GM21529 (cell line): ENCODE measurements at regions not wholly inside any gene's neighbourhood (a gene's known extent, or its start where the extent isn't known, plus 50 kb on each side); places are given as distances from the start of the nearest gene placed in this dataset.

Experiments used
- ATAC-seq: cut with Tn5 transposase; IDR thresholded peaks from one replicate; pipeline ENCODE4 v1.9.1; 2021; ENCODE audit not compliant: unreplicated experiment

- no peak for ATAC-seq
Measured at GRCh38 chr2:104289651-104290565, 564.0 kb upstream of the POU3F3 start.

DNA sequence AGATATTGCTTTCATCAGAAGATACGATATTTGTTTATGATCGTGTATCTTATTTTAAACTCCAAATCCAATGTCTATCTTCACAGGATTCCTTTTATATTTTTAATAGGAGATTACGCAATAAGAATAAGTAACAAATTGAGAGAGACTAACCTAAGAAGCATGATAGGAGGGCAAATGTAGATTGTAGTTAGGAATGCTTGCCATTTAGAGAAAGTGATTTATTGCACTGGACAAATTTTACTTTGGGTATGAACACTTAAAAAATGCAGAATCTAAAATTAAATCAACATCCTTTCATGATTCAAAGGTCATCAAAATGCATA lies 563.4 kb upstream of the POU3F3 start:
- no peak for ATAC-seq

DNA sequence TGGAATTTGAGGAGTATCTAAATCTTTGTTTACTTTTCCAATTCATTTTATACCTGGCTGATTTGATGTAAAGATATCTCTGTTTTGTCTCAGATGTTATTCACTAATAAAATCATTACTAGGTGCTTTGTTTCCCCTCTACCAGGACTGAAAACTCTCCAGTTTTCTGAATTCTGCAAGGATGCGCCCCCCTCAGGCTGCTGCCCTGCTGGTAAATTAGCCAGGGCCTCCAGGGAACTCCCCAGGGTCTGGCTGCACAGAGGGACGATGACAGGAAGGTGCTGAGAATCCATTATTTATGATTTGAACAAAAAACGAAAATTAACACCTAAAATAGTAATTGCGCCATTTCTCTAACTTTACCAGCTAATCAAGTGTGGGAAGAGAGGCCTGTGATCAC lies 541.2 kb upstream of the POU3F3 start:
- ATAC-seq: no peak

DNA sequence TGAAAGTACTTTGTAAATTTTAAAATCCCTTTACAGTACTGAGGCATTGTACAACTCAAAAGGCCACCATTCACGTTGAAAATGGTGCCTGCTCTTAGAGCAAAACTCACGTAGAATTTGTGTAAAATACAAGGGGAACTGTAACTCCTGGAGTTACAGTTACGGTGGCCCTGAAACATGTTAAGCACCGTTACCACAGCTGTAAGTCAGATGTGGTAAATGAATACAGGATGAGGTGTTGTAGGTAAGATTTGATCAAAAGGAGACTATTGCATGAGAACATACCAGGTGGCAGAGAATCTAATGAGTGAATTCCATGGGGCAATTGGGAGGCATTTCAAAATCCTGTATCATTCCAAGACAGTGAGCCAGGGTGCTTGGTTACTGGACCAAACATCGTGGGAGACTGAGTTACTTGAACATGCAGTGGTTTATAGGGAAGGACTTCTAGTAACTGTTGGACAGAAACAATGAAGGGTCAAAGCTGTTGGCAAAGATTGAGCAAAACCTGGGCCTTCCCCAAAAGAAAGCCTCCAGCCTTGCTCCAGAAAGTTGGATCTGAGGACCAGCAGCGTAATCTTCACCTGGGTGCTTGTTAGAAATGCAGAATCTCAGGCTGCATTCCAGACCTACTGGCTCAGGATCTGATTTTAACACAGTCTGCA lies 535.8 kb upstream of the POU3F3 start:
- ATAC-seq: no peak

DNA sequence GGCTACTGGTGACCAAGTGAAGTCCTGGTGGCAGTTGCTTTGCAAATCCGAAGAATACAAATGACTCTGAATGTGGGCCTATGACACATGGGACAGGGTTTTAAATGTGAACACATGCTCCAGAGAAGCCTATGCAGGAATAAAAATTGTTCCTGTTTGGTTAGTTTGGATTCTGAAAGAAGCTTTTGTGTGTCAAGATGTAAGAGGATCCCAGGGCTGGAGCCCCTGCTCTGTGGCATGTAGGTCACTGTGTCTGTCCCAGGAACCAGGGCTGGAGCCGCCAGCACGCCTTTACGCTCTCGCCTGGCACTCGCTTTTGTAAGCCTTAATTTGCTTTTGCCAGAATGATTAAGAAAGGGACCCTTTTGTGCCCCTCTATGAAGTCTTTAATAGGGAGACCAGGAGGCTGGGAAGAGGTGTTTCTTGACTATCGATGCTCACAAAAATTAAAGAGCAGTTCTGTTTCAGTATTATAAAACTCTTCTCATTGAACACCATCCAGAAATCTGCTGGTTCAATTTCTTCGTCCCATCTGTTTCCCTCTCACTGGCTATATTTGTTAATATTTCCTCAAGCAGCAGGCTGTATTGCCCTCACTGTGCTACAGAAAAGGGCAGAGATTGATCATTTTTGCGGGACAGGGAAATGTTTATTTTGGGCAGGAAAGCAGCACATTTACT lies 532.7 kb upstream of the POU3F3 start:
- ATAC-seq: no peak

GRCh38 chr2:104321796-104322349 lies 532.0 kb upstream of the POU3F3 start:
- ATAC-seq: no peak

- ATAC-seq: no peak
Measured at GRCh38 chr2:104332731-104333130, 521.2 kb upstream of the POU3F3 start.

GRCh38 chr2:104337869-104338268 lies 516.0 kb upstream of the POU3F3 start:
- ATAC-seq: no peak

- no peak for ATAC-seq
Measured at GRCh38 chr2:104340162-104340561, 513.8 kb upstream of the POU3F3 start.

DNA sequence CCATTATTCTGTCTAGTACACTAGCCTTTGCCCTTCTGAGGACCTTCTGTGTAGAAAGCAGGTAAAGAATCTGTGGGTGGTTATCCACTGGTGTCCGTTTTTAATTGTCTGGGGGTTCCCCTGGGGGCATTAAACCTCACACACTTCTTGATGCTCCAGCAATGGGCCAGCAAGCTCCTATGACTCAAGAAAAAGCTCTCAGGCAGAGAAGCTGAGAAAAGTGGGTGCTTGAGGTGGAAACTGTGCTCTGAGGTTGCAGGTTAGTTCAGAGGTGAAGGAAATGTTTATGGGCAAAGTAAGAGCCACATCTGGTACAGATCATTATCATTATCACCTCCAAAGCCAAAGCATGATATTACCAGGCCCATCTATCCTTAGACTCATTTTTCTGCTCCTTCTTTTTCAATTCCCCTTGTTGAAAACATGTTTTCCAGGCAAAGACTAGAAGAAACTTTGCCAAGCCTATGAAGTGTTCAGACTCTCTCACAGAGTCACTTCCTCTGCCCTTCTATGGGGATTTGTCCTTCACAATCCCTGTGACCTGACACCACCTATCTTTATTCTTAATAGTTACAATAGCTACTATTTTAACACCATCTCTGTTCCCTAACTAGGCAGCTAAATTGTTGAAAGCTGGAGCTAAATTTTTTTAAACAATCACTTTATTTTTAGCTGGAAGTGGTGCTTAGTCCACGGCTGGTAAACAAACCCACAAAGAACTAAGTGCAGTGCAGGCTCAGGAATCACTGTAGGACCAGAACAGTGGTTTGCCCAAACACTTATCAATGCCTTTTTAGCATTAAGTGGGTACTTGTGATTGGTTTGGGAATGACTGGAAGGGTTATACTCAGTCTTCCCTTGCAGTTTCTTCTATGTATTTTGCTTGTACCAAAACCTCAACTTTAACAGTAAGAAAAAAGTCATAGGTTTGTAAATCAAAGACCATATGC lies 512.8 kb upstream of the POU3F3 start:
- no peak for ATAC-seq

- ATAC-seq: no peak
Measured at GRCh38 chr2:104344306-104344705, 509.6 kb upstream of the POU3F3 start.

DNA sequence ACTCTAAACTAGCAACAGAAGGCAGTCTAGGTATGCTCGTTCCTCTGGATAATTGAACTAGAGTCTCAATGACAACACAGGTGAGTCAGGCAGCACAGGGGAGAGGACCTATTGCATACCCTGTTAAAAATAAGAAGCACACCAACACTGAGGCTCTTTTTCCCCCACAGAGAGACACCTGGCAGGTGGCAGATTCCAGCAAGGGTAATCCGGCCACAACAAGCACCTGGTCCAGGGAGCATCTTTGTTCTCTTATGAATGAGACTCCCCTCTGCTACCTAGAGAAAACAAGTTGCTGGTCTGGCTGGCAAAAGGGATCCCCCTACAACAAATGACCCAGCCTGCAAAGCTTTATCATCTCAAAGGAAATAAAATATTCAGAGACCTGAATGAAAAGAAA lies 508.9 kb upstream of the POU3F3 start:
- ATAC-seq: no peak

- no peak for ATAC-seq
Measured at GRCh38 chr2:104358122-104358521, 495.8 kb upstream of the POU3F3 start.

DNA sequence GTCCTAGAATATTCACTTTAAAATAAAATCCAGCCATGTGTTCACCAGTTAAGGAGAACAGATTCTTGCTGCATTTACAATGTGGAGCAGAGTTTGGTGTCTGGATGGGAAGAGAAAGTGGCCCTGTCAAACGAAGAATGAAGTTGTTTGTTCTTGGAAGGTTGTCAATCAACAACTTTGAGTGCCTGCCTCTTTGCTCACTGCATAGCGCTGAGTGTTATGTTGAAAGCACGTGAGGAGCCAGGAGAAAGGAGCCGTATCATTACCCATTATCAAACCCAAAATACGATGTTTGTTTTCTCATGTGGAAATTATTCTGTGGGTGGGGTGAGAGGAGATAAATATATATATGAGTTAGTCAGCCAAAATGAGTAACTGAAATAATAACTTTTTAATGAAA lies 492.5 kb upstream of the POU3F3 start:
- ATAC-seq: no peak

DNA sequence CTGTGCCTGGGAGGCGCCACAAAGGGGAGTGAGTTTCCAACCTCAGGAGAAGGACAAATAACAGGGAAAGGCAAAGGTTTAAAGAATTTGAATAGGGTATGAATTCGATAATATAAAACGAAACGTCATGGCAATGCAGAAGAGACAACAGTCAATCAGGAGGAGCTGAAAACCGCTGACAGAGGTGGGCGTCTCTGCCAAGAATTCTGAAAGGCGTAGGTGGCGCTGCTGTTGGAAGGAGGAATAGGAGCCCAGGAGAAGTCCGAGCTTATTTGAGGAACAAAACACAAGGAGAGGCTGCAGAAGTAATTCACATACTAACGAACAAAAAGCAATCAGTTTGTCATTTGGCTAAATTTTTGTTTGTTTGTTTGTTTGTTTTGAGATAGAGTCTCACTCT lies 485.8 kb upstream of the POU3F3 start:
- ATAC-seq: no peak

DNA sequence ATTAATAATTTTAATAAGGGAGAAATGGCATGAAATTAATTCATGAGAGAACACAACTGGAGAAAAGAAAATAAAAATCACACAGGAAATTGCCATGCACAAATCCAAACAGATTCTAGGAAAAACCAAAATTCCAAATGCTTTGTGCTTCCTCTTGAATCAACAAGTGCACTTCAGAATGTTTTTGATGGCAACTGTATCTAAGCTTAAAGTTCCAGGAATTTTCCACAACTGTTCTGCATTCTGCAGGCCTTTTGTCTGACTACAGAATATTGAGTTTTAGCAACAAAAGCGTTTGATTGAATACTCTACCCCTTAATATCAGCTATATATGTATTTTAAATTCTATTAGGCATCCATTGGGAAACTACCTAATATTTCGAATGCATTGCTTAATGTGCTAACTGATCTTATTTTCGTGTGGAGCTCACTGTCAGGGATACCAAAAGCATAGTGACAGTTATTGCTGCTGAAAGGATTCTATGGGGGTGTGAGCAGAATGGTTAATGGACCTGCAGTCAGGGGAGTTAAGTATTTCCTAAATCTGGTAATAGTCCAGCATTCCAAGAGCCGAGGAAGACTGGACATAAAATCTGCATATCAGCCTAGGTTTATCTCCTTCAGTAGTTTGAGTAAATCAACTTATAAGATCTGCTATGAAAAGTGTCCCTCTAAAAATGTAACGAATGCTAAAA lies 482.7 kb upstream of the POU3F3 start:
- no peak for ATAC-seq

DNA sequence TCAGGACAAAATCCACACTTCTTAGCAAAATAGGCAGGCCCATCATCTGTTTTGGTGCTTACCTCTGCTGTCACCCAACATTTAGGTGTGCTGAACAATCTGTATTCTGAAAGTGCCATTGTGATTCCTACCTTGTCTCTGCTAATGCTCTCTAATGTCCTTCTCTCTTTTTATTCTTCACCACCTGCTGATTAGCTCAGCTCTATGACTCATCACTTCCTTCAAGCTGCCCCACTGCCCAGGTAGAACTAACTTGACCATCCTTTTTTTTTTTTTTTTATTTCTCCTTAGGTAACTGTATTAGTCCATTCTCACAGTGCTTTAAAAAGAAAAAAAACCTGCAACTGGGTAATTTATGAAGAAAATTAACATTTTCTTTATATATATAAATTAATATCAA lies 478.7 kb upstream of the POU3F3 start:
- no peak for ATAC-seq

GRCh38 chr2:104378853-104379374 lies 475.0 kb upstream of the POU3F3 start:
- ATAC-seq: peak; percentile 82

DNA sequence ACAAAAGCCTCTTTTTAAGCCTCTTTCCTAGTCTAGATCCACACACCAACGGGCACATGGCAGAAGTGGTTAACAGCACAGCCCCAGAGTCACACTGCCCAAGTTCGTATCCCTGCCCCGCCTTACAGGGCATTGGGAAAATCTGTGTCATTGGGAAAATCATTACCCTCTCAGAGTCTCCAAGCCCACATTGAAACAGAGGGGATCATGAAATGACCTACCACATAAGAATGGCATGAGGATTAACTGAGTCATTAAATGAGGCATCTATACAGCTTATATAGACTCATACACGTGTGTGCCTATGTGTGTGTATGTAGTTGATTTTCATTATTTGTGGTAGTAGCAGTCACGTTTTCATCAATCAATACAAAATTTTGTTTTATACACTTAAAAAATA lies 469.0 kb upstream of the POU3F3 start:
- ATAC-seq: no peak

GRCh38 chr2:104385743-104386142 lies 468.2 kb upstream of the POU3F3 start:
- ATAC-seq: no peak
